ENCODE measurements at regions not wholly inside any gene's neighbourhood (a gene's known extent, or its start where the extent isn't known, plus 50 kb on each side); places are given as distances from the start of the nearest gene placed in this dataset.

- Histone ChIP-seq H3K27me3 (ENCODE audit: control insufficient read depth, insufficient read depth, low read length) (no peaks in the 10 kb centered on the region), H3K36me3 (ENCODE audit: control insufficient read depth, insufficient read depth, low read length) (no peaks in the 10 kb centered on the region), H3K4me3 (ENCODE audit: low read depth, low read length) (no peak overlapping the region)
- no peak for DNase-seq (ENCODE audit: low read depth)
- TF ChIP-seq, protein P1, sequence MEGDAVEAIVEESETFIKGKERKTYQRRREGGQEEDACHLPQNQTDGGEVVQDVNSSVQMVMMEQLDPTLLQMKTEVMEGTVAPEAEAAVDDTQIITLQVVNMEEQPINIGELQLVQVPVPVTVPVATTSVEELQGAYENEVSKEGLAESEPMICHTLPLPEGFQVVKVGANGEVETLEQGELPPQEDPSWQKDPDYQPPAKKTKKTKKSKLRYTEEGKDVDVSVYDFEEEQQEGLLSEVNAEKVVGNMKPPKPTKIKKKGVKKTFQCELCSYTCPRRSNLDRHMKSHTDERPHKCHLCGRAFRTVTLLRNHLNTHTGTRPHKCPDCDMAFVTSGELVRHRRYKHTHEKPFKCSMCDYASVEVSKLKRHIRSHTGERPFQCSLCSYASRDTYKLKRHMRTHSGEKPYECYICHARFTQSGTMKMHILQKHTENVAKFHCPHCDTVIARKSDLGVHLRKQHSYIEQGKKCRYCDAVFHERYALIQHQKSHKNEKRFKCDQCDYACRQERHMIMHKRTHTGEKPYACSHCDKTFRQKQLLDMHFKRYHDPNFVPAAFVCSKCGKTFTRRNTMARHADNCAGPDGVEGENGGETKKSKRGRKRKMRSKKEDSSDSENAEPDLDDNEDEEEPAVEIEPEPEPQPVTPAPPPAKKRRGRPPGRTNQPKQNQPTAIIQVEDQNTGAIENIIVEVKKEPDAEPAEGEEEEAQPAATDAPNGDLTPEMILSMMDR (IDR thresholded peaks at IDR 0.05; ENCODE audit: insufficient read depth, low read length, poor library complexity, severe bottlenecking): no peak
These were observed 66.9 kb upstream of the TBX3 start for GRCh38 chr12:114750917-114751316.

DNA sequence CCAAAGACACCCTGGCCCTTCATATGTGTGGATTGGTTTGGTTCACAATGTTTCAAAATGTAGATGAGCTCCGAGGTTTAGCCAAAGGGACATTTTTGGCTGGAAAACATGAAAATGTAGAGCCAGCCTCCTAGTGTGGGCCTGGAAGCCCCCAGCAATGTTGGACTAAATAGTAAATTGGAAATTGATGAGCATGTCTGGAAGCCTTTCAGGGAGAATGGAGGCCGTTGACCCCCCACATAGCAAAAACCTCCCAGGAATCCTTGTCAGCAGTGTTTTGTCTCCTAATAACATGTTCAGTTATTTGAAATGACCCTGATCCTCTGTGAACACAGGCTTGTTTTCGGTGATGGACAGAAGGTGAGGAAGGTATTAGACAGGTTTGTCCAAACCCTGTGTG lies 65.1 kb upstream of the TBX3 start:
- TF ChIP-seq, protein P1 (IDR thresholded peaks at IDR 0.05; ENCODE audit: insufficient read depth, low read length, poor library complexity, severe bottlenecking): no peak
- Histone ChIP-seq H3K4me3 (ENCODE audit: low read depth, low read length) (no peak overlapping the region), H3K27me3 (ENCODE audit: control insufficient read depth, insufficient read depth, low read length) (no peaks in the 10 kb centered on the region), H3K36me3 (ENCODE audit: control insufficient read depth, insufficient read depth, low read length) (no peaks in the 10 kb centered on the region)
- no peak for DNase-seq (ENCODE audit: low read depth)

GRCh38 chr12:114747012-114747858 lies 63.3 kb upstream of the TBX3 start:
- TF ChIP-seq, protein P1 (IDR thresholded peaks at IDR 0.05; ENCODE audit: insufficient read depth, low read length, poor library complexity, severe bottlenecking): no peak
- no peaks in the 10 kb centered on the region for H3K36me3 ChIP-seq (ENCODE audit: control insufficient read depth, insufficient read depth, low read length)
- H3K4me3 ChIP-seq (ENCODE audit: low read depth, low read length): no peak overlapping the region
- DNase-seq (ENCODE audit: low read depth): no peak
- no peaks in the 10 kb centered on the region for H3K27me3 ChIP-seq (ENCODE audit: control insufficient read depth, insufficient read depth, low read length)

DNA sequence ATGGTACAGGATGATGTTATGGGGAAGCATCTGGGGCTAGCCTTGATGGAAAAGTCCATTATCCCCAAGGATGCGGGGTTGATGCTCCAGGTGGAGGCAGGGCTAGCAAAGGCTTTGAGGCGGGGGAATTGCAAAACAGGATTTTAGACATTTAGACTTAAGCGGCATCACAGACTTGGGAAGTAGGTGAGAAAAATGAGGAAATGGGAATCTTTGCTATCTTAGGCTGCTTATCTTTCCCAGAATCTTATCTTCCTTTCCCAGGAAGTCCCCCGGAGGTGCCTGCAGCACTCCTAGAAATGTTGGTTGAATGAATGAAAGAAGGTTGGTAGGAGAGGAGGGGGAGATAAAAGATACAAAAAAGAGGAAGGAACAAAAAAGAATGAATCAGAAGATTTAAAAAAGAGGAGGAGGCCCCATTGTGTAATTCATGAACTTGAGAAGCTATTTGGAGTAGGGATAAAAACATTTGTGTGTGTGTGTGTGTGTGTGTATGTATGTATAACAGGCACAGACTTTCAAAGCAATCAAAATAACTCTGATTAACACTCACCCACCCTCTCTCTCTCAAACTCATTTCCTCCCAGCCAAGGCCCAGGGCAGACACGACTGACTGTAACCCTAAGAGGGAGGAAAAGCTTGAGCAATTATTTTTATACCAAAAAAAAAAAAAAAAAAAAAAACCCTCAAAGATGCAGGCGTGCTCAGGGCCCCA lies 62.5 kb upstream of the TBX3 start:
- Histone ChIP-seq H3K27me3 (ENCODE audit: control insufficient read depth, insufficient read depth, low read length) (no peaks in the 10 kb centered on the region), H3K36me3 (ENCODE audit: control insufficient read depth, insufficient read depth, low read length) (no peaks in the 10 kb centered on the region), H3K4me3 (ENCODE audit: low read depth, low read length) (no peak overlapping the region)
- TF ChIP-seq, protein P1 (IDR thresholded peaks at IDR 0.05; ENCODE audit: insufficient read depth, low read length, poor library complexity, severe bottlenecking): no peak
- DNase-seq (ENCODE audit: low read depth): no peak

GRCh38 chr12:114744691-114745090 lies 60.7 kb upstream of the TBX3 start:
- Histone ChIP-seq H3K4me3 (ENCODE audit: low read depth, low read length) (no peak overlapping the region), H3K36me3 (ENCODE audit: control insufficient read depth, insufficient read depth, low read length) (no peaks in the 10 kb centered on the region), H3K27me3 (ENCODE audit: control insufficient read depth, insufficient read depth, low read length) (no peaks in the 10 kb centered on the region)
- TF ChIP-seq, protein P1 (IDR thresholded peaks at IDR 0.05; ENCODE audit: insufficient read depth, low read length, poor library complexity, severe bottlenecking): no peak
- DNase-seq (ENCODE audit: low read depth): no peak

Data from kidney epithelial cell (primary cell).